GM21786 (cell line): ENCODE measurements at regions not wholly inside any gene's neighbourhood (a gene's known extent, or its start where the extent isn't known, plus 50 kb on each side); places are given as distances from the start of the nearest gene placed in this dataset.
"Not testable (repeated sequence)": the region's sequence is repeated elsewhere in the genome, so short reads cannot be mapped to it uniquely, and the experiment has no call there.

Source experiments
- ATAC-seq: cut with Tn5 transposase; IDR thresholded peaks from one replicate; pipeline ENCODE4 v1.9.1; 2021; ENCODE audit not compliant: unreplicated experiment

DNA sequence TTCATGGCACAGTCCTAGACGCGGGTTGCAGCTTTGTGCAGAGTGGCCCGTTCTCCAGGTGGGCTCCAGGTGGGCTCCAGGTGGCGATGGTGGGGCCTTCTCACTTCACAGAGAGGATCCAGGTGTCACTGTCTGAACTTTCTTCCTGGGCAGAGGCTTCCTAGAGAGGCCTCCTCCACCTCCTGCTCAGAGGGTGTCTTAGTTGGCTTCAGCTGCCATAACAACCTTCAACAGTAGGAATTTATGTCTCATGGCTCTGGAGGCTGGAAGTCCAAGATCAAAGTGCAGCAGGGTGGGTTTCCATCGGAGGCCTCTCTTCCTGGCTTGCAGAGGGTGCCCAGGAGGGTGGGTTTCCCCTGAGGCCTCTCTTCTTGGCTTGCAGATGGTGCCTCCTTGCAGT, 125.1 kb downstream of the GLRX3 start:
- ATAC-seq: no peak

DNA sequence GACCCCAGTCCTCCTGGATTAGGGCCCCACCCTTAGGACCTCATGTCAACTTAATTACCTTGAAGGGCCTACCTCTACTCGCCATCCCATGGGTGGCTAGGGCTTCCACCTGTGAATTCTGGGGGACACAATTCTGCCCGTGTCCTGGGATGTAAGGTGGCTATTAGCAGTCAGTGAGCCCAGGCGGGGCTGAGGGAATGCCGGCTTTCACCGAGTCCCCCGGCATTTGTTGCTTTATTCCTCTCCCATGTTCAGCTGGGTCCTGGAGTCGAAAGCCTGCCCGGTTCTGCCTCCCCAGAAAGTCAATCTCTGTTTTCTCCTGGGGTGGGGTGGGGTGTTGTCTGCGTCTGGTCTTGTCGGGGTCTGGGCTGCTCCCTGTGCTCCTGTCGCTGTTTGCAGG, 125.6 kb downstream of the GLRX3 start:
- ATAC-seq: no peak

DNA sequence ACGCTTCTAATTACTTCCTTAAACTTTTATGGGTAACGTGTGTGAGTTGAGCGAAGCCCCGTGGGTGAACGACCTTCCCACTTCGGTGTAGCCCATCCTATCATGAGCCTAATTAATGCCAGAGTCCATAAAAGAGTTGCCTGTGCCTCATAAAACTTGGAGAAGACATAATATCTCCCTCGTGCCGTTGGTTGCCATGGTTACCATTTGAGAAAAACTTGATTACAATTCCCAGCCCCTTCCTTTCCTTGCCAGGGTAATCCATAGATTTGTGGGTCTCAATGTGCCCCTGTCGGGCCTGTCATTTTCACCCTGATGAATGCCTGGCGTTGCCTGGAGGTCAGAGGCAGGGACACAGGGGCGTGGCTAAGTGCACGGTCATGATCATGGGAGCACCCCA, 127.1 kb downstream of the GLRX3 start:
- ATAC-seq: no peak

DNA sequence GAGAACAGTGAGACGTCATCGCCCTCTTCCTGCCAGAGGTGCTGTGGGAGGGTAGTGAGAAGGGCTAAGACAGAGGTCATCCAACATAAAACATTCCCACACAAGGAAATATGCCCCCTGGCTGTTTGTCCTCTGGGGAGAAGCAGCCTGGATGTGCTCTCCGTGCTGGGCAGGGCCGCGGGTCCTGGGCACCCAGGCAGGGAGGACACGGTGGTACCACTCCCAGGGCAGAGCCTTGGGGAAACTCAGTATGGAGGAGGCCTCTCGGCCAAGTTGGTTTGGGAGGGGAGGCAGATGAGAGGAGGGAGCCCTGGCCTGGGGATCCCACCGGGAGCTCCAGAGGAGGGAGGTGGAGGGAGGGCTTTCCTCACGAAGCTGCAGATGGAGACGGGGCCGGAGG, 129.4 kb downstream of the GLRX3 start:
- no peak for ATAC-seq

DNA sequence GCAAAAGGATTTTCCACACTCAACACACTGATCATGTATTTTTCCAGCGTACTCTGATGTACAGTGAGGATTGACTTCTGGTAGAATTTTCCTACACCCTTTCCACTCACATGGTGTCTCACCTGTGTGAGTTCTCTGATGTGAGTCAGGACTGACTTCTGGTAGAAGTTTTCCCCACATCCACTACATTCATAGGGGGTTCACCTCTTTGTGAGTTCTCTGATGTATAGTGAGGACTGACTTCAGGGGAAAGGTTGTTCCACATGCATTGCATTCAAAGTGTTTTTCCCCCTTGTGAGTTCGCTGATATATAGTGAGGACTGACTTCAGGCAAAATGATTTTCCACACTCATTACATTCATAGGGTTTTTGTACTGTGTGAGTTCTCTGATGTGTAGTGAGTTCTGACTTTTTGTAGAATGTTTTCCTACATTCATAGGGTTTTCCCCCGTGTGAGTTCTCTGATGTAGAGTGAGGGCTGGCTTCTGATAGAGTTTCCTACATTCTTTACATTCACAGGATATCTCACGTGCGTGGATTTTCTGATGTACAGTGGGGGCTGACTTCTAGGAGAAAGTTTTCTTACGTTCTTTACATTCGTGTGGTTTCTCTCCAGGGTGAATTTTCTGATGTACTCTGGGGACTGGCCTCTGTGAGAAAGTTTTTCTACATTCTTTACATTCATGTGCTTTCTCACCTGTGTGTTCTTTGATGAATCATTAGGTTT, 146.5 kb downstream of the GLRX3 start:
- no peak for ATAC-seq

DNA sequence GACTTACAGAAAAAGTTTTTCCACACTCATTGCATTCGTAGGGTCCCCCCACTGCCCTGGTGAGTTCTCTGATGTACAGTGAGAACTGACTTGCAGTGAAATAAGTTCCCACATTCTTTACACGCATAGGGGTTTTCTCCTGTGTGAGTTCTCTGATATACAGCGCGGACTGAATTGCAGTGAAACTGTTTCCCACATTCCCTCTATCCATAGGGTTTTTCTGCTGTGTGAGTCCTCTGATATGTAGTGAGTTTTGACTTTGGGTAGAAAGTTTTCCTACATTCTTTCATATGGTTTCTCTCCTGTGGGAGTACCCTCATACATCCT, 147.0 kb downstream of the GLRX3 start:
- no peak for ATAC-seq

DNA sequence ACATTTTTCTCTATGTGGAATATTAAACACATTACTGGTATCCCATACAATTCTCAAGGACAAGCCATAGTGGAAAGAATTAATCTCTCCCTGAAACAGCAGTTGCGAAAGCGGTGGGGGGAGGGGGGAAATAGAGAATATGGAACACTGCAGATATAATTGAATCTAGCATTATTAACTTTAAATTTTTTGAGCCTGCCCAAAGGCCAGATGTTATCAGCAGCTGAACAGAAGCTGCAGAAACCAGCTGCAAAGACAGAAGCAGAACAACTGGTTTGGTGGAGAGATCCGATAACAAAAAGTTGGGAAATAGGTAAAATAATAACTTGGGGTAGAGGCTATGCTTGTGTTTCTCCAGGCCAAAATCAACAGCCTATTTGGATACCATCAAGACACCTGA, 159.6 kb downstream of the GLRX3 start:
- not testable (repeated sequence) for ATAC-seq

DNA sequence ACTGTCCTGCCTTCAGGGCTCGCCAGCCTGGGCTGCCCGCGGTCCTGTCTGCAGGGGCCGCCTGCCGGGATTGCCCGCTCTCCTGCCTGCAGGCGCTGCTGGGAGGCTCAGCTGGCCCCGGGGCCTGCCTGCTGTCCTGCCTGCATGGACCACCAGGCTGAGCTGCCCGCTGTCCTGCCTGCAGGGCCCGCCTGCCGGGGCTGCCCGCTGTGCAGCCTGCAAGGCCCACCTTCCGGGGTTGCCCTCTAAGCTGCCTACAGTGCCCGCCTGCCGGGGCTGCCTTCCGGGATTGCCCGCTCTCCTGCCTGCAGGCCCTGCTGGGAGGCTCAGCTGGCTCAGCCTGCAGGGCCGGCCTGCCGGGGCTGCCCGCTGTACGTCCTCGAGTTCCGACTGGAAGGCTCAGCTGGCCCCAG, 164.4 kb downstream of the GLRX3 start:
- peak; percentile 40 for ATAC-seq

DNA sequence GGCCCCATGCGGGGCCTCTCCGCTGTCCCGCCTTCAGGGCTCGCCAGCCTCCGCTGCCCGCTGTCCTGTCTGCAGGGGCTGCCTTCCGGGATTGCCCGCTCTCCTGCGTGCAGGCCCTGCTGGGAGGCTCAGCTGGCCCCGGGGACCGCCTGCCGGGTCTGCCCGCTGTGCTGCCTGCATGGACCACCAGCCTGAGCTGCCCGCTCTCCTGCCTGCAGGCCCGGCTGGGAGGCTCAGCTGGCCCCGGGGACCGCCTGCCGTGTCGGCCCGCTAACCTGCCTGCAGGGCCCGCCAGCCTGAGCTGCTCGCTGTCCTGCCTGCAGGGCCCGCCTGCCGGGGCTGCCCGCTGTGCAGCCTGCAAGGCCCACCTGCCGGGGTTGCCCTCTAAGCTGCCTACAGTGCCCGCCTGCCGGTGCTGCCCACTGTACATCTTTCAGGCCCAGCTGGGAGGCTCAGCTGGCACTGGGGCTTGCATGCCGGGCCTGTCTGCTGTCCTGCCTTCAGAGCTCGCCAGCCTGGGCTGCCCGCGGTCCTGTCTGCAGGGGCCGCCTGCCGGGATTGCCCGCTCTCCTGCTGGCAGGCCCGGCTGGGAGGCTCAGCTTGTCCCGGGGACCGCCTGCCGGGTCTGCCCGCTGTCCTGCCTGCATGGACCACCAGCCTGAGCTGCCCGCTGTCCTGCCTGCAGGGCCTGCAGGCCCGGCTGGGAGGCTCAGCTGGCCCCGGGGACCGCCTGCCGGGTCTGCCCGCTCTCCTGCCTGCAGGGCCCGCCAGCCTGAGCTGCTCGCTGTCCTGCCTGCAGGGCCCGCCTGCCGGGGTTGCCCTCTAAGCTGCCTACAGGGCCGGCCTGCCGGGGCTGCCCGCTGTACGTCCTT, 165.1 kb downstream of the GLRX3 start:
- peak; percentile 71 for ATAC-seq

DNA sequence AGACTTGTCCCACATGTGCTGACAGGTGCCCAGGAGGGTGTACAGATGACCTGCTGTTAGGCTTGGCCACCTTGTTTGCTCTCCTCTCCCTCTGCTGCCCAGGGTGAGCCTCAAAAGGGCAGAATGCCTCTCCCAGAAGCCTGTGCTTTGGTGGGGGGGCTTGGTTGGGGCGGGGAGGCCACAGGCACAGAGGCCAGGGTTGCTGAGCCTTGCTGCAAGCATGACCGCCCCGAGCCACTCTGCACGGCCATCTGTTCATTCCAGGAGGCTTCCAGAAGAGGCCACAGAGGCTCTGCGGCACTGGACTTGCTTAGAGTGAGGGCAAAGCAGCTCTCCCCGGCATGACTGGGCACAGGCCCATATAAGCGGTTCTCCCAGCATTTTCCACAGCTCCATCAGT, 190.8 kb downstream of the GLRX3 start:
- no peak for ATAC-seq

DNA sequence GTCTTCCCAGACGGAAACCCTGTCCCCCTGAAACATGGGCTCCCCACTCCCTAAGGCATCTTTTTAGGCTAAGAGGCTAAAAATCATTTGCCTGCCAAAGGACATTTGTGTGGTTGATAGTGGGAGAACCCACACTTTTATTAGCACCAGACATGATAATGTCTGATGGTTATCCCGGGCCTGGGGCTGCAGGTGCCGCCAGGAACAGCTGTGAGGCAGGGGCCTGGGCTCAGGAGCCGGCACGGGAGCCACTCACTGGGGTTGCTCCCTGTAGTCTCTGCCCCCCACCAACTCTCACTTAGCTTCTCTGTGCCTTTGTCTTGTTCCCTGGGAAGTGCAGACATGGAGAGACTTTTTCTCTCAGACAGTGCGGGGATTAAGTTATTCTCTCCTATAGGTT, 193.6 kb downstream of the GLRX3 start:
- no peak for ATAC-seq

DNA sequence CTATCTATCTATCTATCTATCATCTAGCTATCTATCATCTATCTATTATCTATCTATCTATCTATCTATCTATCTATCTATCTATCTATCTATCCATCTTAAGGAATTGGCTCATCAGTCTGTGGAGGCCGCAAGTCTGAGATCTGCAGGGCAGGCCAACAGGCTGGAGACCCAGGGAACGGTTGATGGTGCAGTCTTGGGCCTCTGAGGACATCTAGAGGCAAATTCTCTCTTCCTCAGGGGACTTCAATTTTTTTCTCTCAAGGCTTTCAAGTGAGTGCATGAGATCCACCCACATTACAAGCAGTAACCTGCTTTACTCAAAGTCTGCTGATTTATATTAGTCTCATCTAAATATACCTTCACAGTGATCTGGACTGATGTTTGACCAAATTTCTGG, 197.0 kb downstream of the GLRX3 start:
- no peak for ATAC-seq

DNA sequence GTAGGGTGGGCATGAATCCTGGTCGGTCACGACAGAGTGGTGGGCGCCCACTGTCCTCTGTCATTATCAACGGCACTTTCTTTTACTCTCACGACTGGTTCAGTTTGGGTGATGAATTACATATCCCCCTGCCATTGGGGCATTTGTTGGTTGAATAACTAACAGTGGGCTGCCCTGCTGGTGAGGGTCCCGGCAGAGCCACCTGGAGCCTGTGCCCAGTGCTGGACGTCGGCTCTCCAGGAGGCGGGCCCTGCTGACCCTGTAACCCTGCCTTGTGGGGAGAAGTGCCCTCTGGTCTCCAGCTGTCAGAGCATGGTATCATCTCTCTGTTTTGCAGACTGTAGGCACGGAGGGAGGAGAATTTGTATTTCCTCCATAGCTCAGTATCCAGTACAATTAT, 199.1 kb downstream of the GLRX3 start:
- no peak for ATAC-seq

DNA sequence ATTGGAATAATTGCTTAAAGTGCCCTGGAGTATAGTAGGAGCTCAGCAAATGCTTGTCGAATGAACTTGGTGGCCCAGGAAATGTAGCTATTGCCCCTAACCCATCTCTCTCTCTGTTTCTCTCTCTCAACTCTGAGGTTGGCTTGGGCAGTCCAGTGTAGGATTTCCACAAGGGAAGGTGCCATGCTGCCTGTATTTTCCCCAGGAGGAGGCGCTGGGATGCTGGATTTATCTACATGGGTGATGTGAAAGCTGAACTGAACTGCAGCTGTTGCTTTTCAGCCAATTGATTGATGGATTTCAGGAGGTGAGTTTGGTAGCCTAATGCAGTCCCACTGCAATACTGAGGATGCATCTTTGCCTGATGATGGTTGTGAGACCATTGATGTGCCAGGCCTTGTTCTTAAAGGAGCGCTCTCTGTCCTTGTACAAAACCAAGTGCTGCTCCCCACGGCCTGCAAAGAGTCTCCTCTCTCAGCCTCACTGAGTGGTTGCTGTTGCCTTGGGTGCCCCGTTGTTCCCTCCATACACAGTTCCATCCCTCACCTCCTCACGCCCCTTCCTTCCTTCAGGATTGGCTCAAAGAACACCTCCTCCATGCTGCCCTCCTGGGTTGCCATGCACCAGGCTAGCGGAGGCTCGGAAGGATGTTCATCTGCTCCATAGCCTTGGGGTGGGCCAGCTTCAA, 200.6 kb downstream of the GLRX3 start:
- no peak for ATAC-seq

DNA sequence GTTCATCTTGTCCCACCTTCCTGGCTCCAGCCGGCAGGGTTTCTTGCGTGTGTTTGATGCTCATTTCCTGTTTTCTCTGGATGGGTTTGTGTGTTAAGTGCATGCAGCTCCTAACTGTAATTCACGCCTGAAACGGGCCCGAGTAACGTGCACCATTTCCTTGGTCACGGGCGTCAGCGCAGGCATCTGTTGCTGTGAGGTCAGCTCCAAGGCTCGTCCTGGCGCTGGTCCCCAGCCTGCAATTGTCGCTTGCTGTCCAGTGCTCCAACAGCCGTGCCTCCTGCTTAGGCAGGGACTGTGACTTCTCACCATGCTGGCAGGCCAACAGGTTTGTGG, 201.1 kb downstream of the GLRX3 start:
- ATAC-seq: no peak

DNA sequence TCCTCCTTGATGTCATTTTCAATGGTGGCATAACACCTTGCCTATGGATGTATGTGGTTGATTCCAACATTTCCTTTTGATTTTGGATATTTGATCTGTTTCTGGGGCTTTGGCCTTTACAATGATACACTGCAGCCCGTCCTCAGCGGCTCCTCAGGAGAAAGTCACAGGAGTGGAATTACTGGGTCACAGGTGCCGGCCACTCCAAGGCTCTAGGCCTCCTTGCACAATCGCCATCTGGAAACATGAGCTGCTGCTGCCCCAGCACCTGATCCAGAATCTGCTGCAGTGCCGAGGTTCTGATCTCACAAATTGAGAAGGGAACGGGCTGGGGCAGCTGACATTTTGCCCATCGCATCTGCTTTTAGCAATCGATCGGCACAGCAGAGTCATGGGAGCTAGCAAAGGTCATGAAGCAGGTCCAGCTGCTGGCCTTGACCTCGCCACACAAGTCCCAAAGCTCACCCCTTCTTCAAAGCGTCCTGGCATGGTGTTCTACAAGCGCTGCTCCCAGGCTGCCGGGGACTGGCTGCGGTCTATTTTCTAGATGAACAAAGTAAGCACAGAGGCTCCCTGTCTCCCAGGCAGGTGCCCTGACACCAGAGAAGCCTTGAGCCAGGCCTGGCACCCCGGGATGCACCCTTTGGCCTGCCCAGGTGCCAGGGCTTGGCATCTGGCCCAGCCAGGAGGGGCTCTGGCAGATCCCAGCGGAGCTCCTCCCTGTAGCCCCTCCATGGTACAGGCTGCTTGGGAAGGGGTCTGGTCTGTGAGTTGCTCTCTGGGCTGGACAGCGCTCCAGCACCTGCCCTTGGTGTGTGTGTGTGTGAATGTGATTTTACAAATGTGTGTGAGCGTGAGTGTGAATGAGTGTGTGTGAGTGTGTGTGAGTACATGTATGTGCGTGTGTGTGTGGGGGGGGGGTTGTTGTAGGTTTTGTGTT, 201.8 kb downstream of the GLRX3 start:
- ATAC-seq: no peak

DNA sequence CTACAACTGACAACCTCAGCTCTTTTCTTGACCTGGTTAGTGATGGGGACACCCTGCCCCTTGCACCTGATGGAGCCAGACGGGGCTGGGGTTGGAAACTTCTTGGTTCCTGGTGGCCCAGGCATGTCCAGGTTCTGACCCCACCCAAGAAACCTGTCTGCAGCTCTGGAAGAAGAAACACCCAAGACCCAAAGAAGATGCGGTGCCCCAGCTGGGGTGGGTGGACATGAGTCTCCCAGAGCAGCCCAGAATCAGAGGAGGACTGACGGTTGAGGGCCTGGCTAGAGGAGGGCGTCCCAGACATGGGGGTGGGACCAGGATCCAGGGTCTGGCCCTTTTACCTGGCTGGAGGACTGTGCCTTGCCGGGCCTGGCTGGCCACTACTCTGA, 202.4 kb downstream of the GLRX3 start:
- no peak for ATAC-seq

DNA sequence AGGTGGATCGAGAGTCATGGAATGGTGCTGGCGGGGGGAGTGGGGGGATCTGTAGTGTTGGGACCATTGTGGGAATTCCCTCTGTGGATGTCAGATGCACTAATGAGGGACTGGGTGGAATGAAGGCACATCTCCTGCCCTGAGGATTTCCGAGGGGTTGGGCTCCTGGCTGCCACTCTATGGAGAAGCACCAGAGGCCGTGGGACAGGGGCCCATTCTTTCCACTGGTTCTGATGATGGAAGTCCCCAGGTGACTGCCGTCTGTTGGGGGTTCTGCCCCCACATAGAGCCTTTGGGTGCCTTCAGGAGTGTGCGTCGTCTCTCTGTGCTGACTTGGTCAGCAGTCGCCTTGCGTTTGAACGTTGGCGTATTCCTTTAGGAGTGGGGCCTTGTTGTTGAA, 202.9 kb downstream of the GLRX3 start:
- no peak for ATAC-seq

DNA sequence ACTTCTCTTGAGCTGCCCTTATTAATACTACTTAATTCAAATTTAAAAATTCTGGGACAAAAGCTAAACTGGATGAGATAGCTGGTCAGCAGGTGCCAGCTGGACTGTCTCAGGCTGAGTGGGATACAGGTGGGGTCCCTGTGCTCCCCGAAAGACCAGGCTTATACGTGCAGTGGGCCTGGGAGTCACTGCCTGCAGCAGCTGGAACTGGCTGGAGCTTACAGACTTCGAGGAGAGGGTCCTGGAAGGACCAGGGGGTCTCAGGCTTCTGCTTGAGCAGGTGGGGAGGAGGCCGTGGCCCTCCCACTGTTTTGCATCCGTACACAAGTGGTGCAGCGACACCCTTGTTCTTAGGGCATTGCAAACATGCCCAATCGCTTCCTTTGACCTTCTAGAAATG, 203.7 kb downstream of the GLRX3 start:
- no peak for ATAC-seq

DNA sequence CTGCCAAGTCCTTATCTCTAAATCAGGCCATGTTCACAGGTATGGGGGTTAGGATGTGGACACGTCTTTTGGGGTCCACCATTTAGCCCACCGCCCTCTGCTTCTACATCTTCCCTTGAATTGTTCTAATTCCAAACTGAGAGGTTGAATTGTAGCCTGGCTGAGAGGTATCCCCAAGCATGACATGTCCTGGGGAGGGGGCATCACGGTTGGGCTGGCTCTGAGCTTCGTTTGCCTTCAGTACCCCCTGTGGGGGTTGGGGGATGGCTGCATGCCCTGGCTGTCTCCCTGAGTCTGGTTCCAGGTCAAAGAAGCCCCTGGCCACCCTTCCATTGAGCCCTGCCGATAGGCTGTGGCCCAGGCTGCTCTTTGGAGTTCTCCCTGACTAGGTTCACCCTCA, 204.6 kb downstream of the GLRX3 start:
- ATAC-seq: no peak

DNA sequence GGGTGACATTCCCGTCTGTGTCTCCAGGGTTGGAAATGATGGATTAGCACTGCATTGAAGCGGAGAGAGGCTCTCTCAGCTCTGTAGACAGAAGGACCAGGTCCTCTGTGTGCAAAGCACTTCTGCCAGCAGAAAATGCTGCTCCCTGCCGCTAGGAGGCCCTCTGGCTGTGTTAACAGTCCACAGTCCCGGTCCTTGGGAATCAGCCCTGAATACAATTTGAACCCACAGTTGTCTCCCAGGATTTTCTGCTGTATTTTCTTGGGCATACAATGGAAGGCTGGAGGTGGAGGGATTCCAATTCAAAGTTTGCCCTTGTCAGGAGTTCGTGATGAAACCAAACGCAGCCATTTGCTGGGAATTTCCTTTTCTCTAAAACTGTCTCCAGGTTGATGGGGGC, 205.2 kb downstream of the GLRX3 start:
- ATAC-seq: no peak
